Nephron progenitor cell (in vitro differentiated cells): ENCODE measurements at regions not wholly inside any gene's neighbourhood (a gene's known extent, or its start where the extent isn't known, plus 50 kb on each side); places are given as distances from the start of the nearest gene placed in this dataset.

Experiments
- DNase-seq: peaks from one replicate; pipeline ENCODE4 v3.0.0; 2021
- H3K27ac Mint-ChIP-seq: 2 replicates; pipeline ENCODE4 v1.8.0; 2021; ENCODE audit warnings: mild to moderate bottlenecking, moderate library complexity, mixed read lengths
- H3K27me3 Mint-ChIP-seq: 2 replicates; pipeline ENCODE4 v1.8.0; 2021; ENCODE audit warnings: mild to moderate bottlenecking, low read depth, mixed read lengths; ENCODE audit not compliant: poor library complexity
- H3K36me3 Mint-ChIP-seq: 2 replicates; pipeline ENCODE4 v1.8.0; 2021; ENCODE audit warnings: low read depth, mixed read lengths
- H3K4me1 Mint-ChIP-seq: 2 replicates; pipeline ENCODE4 v1.8.0; 2021; ENCODE audit warnings: mixed read lengths
- H3K4me3 Mint-ChIP-seq: 2 replicates; pipeline ENCODE4 v1.8.0; 2021; ENCODE audit warnings: mild to moderate bottlenecking, moderate library complexity, mixed read lengths
- H3K9me3 Mint-ChIP-seq: 2 replicates; pipeline ENCODE4 v1.8.0; 2021; ENCODE audit warnings: mild to moderate bottlenecking, moderate library complexity, mixed read lengths
- TF ChIP-seq, protein P1 (sequence below): fragments of 200-600 bp; sonication (generic); IDR thresholded peaks from 2 replicates; pipeline ENCODE4 v1.5.0; 2021; ENCODE audit warnings: antibody characterized with exemption

DNA sequence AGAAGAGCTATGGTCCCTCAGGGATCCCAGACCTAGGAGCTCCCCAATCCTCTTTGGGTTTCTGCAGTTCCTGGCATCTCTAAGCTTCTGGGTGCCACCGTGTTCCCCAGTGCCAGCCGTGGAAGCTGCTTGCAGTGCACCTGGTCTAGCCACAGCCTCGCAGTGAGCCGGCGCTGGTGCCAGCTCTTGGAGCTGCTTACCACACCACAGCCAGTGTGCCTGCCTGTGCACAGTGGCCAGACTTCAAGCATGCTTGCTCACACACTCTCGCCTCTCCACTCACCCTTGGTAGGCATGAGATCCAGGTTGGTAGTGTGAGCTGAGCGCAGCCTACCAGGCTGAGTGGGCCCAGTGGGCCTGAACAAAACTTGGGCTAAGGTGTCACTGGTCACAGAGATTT, 971.9 kb downstream of the DCDC2C start:
- Mint-ChIP-seq H3K36me3 (no peaks in the 10 kb centered on the region), H3K4me3 (no peak overlapping the region), H3K9me3 (peaks cover 6% of the 10 kb centered on the region)

DNA sequence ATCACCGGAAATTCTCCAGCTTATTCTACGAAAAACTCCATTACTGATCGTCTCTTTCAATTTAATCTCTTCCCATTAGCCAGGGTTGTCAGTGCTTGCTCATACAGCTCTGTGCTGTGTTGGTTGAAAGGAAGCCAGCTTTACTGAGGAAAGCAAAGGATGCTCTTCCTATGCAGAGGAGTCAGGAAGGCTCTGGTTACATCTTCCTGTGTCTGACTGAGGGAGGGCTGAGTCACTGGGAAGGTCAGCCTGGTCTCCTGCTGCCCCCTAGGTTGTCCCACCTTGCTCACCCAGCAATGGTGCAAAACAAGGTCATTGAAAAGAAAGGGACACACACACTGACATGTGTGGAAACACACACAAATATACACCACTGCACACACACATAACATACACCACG, 975.6 kb downstream of the DCDC2C start:
- TF ChIP-seq, protein P1, sequence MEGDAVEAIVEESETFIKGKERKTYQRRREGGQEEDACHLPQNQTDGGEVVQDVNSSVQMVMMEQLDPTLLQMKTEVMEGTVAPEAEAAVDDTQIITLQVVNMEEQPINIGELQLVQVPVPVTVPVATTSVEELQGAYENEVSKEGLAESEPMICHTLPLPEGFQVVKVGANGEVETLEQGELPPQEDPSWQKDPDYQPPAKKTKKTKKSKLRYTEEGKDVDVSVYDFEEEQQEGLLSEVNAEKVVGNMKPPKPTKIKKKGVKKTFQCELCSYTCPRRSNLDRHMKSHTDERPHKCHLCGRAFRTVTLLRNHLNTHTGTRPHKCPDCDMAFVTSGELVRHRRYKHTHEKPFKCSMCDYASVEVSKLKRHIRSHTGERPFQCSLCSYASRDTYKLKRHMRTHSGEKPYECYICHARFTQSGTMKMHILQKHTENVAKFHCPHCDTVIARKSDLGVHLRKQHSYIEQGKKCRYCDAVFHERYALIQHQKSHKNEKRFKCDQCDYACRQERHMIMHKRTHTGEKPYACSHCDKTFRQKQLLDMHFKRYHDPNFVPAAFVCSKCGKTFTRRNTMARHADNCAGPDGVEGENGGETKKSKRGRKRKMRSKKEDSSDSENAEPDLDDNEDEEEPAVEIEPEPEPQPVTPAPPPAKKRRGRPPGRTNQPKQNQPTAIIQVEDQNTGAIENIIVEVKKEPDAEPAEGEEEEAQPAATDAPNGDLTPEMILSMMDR: no peak
- Mint-ChIP-seq H3K4me3 (no peak overlapping the region), H3K4me1 (peaks cover 9% of the 10 kb centered on the region), H3K27me3 (no peaks in the 10 kb centered on the region), H3K36me3 (no peaks in the 10 kb centered on the region), H3K27ac (no peak overlapping the region), H3K9me3 (no peaks in the 10 kb centered on the region)
- no peak for DNase-seq

More for the DNA sequence above, 971.9 kb downstream of the DCDC2C start:
- Mint-ChIP-seq H3K27ac (no peak overlapping the region), H3K4me1 (peaks cover 9% of the 10 kb centered on the region), H3K27me3 (no peaks in the 10 kb centered on the region)
- no peak for DNase-seq
- TF ChIP-seq, protein P1: no peak

DNA sequence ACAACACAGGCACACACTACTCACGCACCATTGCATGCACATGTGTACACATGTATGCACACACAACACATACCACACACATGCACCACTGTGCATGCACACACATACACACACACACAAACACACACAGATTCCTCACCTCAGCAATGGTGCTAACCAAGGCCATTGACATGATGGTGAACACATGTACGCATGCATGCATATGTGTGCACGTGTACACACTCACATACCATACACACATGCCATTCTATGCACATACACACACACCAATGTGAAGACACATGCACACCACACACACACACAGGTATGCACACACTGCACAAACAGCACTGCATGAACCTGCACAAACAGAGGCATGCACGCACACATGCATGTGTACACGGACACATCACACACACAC, 976.0 kb downstream of the DCDC2C start:
- TF ChIP-seq, protein P1: no peak
- Mint-ChIP-seq H3K4me3 (no peak overlapping the region), H3K27ac (no peak overlapping the region), H3K27me3 (no peaks in the 10 kb centered on the region), H3K4me1 (peaks cover 14% of the 10 kb centered on the region), H3K36me3 (no peaks in the 10 kb centered on the region), H3K9me3 (no peaks in the 10 kb centered on the region)
- DNase-seq: no peak

DNA sequence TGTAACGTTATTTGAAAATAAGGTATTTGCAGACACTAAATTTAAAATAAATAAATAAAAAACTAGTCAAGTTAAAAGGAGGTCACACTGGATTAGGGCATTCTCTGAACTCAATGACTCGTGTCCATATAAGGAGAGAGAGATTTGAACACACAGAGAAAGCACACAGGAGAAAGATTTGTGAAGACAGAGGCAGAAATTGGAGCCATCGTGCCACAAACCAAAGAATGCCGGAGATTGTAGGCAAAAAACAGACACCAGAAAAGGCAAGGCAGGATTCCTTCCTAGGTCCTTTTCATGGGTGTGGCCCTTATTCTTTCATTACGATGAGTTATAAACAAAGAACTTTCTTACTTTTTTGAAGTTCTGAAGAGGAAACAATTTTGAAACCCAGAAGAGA, 981.5 kb downstream of the DCDC2C start:
- peak overlapping the region; percentile 0 for H3K4me3 Mint-ChIP-seq
- H3K27ac Mint-ChIP-seq: peak overlapping the region; percentile 73
- no peaks in the 10 kb centered on the region for H3K27me3 Mint-ChIP-seq
- H3K36me3 Mint-ChIP-seq: peaks cover 5% of the 10 kb centered on the region
- peaks cover 18% of the 10 kb centered on the region for H3K4me1 Mint-ChIP-seq
- DNase-seq: no peak
- TF ChIP-seq, protein P1: no peak
- peaks cover 5% of the 10 kb centered on the region for H3K9me3 Mint-ChIP-seq

DNA sequence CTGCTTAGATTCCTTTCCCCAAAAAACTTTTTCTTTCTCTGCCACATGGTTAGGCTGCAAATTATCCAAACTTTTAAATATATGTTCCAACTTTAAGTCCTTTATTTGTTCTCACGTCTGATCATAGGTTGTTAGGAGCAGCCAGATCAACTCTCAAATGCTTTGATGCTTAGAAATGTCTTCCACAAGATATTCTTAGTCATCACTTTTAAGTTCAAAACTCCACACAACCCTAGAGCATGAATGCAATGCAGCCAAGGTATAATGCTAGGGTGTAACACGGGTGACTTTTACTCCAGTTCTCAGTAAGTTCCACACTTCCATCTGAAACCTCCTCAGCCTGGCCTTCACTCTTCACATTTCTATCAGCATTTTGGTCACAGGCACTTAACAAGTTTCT, 987.5 kb downstream of the DCDC2C start:
- TF ChIP-seq, protein P1: no peak
- Mint-ChIP-seq H3K36me3 (peaks cover 5% of the 10 kb centered on the region), H3K4me1 (peaks cover 11% of the 10 kb centered on the region), H3K27ac (no peak overlapping the region), H3K27me3 (no peaks in the 10 kb centered on the region), H3K9me3 (peaks cover 5% of the 10 kb centered on the region), H3K4me3 (no peak overlapping the region)
- DNase-seq: no peak

DNA sequence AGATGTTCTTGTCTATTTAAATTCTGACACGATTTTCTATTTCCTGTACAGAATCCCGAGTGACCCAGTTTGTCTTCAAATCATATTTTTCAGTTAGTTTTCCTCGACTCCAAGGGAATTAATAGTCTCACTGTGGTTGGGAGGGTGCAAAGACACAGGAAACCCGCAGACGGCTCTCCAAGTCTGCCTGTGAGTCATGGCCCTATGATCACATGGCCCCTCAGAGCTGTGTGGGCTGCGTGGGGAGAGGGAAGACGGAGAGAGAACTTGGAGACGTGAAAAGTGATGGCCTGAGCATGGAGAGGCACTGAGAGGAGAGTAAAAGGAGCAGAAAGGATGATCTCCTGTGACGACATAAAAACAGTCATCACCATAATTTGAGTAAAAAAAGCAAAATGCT, 989.9 kb downstream of the DCDC2C start:
- Mint-ChIP-seq H3K36me3 (no peaks in the 10 kb centered on the region), H3K9me3 (no peaks in the 10 kb centered on the region), H3K4me1 (peaks cover 5% of the 10 kb centered on the region), H3K27ac (peak overlapping the region; percentile 37), H3K4me3 (no peak overlapping the region), H3K27me3 (peaks cover 2% of the 10 kb centered on the region)
- DNase-seq: no peak
- TF ChIP-seq, protein P1: no peak
